HG02884 (cell line): ENCODE measurements at regions not wholly inside any gene's neighbourhood (a gene's known extent, or its start where the extent isn't known, plus 50 kb on each side); places are given as distances from the start of the nearest gene placed in this dataset.
"Not testable (repeated sequence)": the region's sequence is repeated elsewhere in the genome, so short reads cannot be mapped to it uniquely, and the experiment has no call there.

Source experiments
- ATAC-seq: cut with Tn5 transposase; IDR thresholded peaks from one replicate; pipeline ENCODE4 v1.9.1; 2021; ENCODE audit warnings: mild to moderate bottlenecking, moderate library complexity; ENCODE audit not compliant: unreplicated experiment

- no peak for ATAC-seq
Observed at GRCh38 chrX:4622486-4623167, 909.2 kb upstream of the PRKX start.

DNA sequence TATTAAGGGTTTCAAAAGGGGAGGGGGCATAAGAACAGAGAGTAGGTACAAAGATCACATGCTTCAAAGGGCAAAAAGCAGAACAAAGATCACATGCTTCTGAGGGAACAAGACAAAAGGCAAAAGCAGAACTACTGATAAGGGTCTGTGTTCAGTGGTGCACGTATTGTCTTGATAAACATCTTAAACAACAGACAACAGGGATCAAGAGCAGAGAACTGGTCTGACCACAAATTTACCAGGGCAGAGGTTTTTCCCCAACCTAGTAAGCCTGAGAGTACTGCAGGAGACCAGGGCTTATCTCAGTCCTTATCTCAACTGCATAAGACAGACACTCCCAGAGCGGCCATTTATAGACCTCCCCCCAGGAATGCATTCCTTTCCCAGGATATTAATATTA, 900.2 kb upstream of the PRKX start:
- not testable (repeated sequence) for ATAC-seq

DNA sequence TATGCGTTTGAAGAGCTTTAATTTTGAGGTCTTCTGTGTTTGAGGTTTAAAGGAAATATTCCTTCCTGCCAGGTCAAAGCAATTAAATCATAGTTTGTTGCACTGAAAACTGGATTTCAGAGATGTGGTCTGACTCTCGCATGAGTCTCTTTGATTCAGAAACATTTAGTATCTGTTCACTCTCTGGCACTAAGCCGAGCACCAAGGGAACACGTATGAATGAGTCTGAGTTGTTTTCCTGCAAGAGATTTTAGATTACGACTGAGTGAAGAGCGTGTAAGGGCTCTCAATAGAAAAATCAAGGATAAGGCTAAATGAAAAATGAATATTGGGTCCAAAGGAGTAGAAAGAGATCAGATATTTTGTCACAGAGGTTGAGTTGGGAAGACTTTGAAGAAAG, 875.4 kb upstream of the PRKX start:
- no peak for ATAC-seq

GRCh38 chrX:4588466-4588865, 875.0 kb upstream of the PRKX start:
- ATAC-seq: no peak

- ATAC-seq: no peak
Observed at GRCh38 chrX:4588056-4588455, 874.6 kb upstream of the PRKX start.

GRCh38 chrX:4579999-4580398, 866.5 kb upstream of the PRKX start:
- no peak for ATAC-seq

DNA sequence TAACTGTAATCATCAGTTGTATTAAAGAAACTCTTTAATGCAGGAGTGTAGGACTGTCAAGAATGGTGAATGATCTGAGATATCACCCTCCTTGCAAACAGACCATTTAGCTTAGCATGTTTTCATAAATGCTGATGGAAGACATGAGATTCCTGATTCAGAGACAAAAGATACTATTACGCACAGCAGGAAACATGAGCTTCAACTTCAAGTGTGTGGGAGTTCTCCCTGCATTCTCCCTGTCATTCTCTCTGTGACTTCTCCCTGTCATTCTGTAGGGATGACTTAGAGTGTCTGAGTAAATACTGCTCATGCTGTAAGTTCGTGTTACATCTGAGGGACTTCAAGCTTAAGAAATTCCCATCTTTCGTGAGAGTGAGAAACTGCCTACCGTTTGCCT, 866.0 kb upstream of the PRKX start:
- no peak for ATAC-seq

DNA sequence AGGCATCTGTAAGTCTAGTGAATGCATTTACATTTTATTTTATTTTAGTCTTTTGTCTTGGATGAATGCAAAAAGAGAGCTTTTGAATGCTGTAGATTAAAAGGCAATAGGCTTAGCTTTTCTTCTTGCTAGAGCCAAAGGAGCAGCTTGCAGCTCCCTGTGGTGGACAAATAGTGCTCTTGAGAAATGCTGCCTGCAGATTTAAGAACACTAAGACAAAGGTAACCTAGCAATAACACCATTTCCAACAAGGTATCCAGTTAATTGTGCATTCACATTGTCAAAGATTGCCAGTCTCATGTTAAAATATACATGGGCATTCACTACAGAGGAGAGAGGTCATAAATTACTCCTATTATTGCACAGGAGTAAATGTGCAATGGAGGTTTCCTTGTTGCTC, 859.2 kb upstream of the PRKX start:
- no peak for ATAC-seq

GRCh38 chrX:4570151-4570550, 856.7 kb upstream of the PRKX start:
- ATAC-seq: no peak

- ATAC-seq: no peak
Observed at GRCh38 chrX:4560192-4560591, 846.7 kb upstream of the PRKX start.

DNA sequence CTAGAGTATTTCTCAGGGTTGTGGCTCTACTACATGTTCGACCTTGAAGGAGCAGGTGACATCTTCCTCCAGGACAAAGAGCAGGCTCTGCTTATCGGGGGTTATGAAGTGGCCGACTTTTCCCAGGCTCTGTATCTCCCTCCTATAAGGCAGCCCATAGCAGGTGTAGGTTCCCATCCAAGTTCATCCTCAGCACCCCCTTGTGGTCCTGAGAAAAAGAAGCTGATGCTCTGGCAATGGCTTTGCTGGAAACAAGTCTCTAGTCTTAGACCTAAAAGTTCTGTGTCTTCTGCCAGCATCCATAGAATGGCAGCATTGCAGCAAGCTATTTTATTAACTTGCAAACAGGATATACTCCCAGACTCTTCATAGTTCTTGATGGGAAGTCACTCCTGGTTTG, 836.6 kb upstream of the PRKX start:
- ATAC-seq: no peak

GRCh38 chrX:4547213-4547836, 833.9 kb upstream of the PRKX start:
- peak; percentile 55 for ATAC-seq

GRCh38 chrX:4546178-4546577, 832.7 kb upstream of the PRKX start:
- not testable (repeated sequence) for ATAC-seq

- ATAC-seq: no peak
Observed at GRCh38 chrX:4528247-4528646, 814.8 kb upstream of the PRKX start.

DNA sequence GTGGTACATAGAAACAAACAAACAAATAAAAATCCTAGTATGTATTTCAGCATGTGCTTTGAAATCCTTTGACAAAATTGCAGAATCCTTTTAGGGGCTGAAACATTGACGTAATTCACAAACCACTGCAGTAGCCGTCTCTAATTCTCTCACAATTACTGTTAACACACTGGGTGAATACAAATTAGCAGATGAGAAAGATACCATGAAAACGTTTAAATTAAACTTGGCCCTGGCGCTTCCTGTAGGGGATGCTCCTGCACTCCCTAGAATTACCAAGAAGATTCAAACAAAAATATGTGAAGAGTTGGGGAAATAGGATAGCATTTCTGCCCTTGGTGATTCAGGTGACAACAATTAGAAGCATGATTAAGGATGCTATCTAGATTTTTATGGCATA, 772.5 kb upstream of the PRKX start:
- no peak for ATAC-seq

DNA sequence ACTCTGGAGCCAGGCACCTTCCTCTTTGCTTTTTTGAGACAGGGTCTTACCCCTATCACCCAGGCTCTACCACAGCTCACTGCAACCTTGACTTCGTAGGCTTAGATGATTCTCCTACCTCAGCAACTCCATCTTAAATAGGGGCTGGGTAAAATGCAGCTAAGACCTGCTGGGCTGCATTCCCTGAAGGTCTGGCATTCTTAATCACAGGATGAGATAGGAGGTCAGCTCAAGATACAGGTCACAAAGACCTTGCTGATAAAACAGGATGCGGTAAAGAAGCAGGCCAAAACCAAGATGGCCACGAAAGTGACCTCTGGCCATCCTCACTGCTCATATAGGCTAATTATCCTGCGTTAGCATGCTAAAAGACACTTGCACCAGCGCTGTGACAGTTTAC, 770.8 kb upstream of the PRKX start:
- ATAC-seq: no peak

DNA sequence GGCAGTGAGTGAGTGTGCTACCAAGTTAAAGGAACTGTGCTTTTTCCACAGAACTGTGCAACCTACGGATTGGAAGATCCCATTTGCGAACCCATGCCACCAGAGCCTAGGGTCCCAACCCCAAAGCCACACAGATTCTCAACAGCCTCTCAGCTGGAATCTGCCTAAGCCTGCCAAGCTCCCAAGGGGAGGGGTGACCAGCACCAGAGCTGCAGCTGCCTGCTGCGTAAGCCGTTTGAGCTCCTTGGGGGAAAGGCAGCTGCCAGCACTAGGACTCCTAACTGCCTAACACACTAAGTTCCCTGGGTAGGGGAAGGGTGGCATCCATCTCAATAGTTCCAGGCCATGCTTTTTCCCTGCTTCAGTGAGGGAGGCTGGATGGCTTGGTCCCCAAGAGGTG, 738.1 kb upstream of the PRKX start:
- no peak for ATAC-seq

DNA sequence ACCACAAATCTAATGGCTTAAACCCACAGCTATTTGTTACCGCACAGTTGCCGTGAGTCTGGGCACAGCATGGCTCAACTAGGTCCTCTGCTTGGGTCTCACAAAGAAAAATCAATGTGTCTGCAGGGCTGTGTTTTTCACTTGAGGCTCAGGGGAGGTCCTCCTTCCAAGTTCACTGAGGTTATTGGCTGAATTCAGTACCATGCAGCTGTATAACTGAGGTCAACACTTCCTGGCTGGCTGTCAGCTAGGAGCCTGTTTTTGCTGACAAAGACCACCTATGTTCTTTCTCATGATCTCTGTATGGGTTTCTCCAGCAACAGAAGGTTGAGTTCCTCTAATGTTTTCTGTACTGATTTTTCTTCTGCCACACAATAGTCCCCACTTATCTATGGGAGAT, 736.7 kb upstream of the PRKX start:
- ATAC-seq: no peak

GRCh38 chrX:4435905-4436304, 722.5 kb upstream of the PRKX start:
- ATAC-seq: no peak

- no peak for ATAC-seq
Observed at GRCh38 chrX:4397471-4397870, 684.0 kb upstream of the PRKX start.

DNA sequence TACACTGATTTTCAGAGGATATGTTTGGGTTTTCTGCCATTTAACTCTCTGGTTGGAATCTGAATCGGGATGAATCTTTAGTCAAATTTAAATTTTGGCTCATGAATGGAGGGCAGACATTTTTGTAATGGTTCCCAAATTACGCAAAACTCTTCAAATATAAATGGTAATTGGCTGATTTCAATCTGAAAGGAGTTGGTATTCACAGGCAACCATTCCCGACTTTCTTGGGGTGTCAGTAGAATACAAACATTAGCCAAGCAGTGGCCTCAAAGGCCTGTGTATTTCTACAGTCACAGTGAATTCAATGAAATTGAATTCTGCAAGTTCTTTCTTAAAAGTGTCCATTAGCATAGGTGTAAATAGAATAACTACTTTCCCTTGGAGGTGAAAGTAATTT, 668.8 kb upstream of the PRKX start:
- no peak for ATAC-seq

- ATAC-seq: no peak
Observed at GRCh38 chrX:4380710-4381109, 667.3 kb upstream of the PRKX start.

- ATAC-seq: no peak
Observed at GRCh38 chrX:4379071-4379470, 665.6 kb upstream of the PRKX start.
